RPMI7951 (cell line): ENCODE measurements at regions not wholly inside any gene's neighbourhood (a gene's known extent, or its start where the extent isn't known, plus 50 kb on each side); places are given as distances from the start of the nearest gene placed in this dataset.

Experiments
- DNase-seq: peaks from one replicate; pipeline ENCODE4 v3.0.0-alpha.2; 2012; ENCODE audit warnings: low read depth

DNA sequence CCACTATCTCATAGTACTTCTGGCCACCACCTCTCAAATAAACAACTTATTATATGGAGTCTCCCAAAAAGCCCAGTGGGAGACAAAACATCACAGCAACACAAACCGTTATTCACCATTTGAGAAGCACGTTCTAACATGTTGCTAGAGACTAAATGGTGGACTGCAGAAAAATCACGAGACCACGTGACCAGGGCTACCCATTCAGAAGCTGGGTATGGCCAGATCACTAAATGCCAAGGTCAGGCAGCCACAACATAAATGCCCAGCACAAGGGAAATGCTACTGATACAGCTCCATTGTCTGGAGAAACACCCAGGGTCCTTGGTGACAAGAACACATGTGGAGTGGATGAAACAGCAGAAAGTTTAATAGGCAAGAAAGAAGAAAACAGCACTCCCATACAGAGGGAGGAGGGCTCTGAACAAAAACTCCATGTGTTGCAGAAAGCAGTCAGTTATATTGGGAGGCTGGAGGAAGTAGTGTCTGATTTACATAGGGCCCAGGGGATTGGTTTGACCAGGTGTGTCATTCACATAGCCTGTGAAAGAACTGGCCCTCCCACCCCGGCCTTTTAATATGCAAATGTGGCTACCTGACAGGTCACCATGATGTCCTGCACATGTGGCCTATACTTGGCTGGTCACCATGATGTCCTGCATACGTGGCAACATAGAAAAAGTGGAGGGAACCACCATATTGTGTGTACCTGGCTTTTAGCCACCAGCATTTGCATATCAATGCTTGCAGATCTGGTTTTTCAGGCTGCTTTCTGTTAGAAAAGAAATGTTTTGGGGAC lies 97.2 kb downstream of the TRIM36 start:
- DNase-seq = no peak

DNA sequence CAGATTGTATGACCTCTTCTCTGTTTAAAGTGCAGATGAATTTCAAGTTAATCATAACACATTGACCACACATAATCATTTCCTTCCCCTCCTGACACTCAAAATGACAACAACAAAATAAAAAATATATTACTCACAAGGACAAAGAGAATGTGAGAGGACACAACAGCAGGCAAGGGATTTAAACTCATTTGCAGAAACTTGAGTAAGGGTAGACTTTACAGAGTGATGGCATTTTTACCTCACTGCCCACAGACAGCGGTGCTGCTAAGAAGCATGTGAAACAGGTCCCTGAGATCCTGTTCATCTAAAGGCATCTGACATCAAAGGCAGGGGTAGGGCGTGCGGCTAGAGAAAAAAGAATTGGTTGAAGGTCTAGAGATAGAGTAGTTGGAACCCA lies 99.0 kb downstream of the TRIM36 start:
- no peak for DNase-seq

DNA sequence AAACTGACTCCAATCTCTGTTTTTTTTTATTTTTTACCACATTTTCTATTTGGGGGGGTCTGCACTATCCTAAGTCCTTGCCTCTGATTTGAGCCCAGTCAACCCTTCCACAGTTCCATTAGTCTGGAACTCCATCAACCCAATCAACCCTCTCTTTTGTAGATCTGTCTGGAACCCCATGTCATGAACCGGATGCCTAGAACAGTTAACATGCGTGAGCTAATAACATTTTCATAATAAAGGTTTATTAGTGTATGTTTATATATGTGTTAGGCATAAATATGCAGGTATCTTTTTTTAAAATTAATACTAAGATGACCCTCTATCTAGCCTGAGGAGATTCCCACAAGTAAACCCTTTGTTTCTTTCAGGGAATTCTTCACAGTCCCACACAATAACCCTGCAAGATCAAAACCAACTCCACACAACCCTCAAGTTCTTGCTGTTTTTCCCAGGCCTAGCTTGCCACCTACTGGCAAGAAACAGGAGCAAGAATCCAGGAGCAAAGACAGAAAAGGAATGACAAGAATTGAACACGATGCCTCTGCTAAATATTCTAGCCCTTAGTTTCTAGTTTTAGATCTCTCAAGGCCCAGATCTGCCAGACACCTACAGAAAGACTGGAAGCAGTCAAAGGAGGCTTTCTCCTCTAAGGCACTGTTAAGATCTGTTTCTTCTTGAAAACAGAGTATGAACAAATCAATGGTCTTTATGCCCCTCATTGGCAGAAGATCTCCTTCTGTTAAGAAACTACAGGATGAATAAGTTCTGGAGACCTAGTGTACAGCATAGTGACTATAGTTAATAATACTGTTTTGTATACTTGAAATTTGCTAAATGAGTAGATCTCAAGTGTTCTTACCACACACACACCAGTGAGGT lies 100.4 kb downstream of the TRIM36 start:
- DNase-seq = peak; percentile 56

DNA sequence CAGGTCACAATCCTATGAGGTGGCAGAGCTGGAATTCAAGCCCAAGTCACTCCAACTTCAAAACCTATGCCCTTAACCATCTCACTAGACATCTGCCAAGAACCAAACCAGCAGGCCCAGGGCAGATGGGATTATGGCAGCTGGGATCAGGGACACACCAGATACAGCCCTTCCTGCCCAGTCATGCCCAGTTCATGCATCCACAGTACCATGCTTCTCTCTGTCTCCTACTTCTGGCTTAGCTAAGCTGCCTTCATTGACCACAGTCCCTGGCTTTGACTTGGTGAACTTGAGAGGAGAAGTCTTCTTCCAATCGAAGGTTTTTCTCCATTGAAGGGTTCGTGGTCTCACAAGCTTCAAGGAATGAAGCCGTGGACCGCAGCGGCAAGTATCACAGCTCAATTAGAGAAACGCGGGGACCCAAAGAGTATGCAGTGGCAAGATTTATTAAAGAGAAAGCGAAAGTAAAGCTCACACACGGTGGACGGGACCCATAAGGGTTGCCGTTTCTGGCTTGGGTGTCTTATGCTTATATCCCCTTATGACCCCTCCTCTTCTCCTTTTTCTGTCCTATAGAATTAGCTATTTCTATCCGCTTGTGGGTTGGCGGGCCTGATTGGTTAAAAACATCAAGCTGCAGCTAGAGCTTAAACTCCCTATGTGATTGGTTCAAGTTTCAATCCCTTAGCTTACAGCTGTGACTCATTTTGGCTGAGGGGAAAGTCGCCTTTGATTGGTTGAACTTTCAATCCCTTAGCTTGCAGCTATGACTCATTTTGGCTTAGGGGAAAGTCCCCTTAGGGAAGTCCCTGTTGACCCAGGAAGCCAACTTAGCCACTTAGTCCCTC lies 101.2 kb downstream of the TRIM36 start:
- peak; percentile 69 for DNase-seq

DNA sequence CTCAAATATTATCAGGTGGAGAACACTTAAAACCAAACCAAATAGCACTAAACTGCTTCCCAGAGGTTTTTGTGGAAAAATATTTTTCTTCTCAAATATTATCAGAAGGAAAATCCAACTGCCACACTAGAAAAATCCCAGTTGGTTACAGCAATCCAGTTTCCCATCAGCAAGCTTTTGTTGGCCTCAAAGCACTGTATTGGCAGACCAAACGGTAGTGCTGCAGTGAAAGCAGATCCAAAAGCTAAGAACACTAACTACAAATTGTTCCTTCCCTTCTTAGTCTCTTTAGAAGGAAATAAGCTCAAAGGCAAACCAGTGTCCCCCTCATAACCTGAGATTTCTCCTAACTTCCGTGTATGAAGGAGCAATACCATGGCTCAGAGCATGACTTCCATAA lies 105.3 kb downstream of the TRIM36 start:
- no peak for DNase-seq

DNA sequence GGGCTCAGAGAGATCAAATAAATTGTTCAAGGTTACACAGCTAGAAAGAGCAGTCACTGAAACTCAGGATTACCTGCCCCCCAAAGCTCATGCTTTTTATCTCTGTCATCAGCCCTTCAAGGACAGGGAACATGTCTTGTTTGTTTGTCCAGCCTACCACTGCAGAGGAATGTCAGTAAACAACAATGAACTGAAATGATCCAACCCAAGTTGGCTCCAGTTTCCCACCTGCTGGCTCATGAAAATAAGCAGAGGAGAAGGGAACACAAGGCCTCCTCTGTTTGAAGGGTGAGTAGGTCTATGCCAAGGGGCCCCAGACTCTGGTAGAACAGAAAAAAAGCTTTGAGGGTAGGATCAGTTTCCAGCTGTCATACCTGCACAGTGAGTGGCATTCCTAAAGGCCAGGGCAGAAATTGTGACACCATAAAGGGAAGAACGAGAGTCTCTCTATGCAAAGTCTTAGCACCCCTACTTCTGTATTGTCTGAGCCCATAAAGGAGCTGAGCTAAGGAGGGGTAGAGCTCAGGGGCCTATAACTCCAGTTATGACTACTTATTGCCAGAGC lies 115.2 kb downstream of the TRIM36 start:
- no peak for DNase-seq

DNA sequence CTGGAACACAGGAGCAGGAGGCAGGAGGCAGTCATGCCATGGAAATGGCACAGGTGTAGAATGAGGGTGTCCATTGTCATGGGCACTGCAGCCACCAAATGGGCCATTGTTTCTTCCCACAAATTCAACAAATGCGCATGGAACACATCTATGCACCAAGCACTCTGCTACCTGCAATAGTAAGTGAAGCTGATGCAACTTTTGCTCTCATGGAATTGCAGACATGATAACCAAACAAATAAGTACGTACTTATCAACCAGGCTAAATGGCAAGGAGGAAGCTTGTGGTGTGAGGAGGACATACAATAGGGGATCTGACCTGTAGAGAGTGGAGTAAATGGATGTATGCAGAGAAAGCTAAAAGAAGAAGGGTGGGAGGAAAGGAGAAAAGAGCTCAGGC lies 116.8 kb downstream of the TRIM36 start:
- DNase-seq = no peak

DNA sequence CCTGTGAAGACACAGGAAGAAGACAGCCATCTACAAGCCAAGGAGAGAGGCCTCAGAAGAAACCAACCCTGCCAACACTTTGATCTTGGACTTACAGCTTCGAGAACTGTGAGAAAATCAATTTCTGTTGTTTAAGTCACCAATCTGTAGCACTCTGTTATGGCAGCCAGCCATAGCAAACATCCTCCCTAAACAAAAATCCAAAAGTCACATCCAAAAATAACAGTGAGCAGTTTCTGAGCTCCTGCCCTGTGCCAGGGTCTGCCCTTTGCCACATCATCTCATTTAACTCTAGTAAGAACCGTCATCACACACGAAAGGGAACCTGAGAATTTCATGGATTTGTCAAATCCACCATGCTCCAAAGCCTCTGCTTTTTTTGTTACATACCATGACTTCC lies 118.8 kb downstream of the TRIM36 start:
- DNase-seq = no peak

DNA sequence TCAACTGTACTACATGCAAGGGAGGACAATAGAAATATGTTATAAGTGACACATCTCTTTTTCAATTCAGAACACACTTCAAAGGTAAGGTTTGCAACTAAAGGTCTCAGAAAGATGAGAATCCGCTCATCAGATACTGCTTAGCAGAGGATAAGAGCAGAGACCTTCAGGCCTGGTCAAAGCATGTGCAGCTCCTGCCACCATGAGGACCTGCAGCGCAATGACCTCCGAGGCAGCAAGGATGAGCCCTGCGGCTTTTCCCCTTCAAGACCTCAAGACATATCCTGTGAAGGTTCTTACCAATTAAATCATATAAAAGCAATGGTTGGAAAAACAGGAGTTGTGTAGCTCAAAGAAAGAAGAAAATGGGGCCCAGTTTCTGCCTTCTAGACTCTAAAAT lies 135.8 kb downstream of the TRIM36 start:
- peak; percentile 1 for DNase-seq

DNA sequence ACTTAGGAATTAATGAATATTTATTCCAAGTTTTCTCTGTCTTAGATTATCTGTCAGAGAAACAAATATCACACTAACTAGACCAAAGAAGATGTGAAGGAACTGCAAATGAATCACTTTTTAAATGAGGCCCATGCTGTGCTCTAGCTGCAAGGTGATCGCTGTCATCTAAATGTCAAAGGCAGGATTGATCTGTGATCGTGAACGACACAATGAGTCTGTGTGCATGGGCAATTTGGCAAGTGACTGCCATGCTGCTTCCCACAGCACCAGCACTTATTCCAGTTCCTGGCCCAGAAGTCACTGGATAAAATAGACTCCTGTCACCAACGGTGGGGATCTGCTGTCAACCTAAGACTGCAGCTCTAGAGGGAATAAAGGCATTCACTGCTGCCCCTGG lies 141.2 kb downstream of the TRIM36 start:
- no peak for DNase-seq

DNA sequence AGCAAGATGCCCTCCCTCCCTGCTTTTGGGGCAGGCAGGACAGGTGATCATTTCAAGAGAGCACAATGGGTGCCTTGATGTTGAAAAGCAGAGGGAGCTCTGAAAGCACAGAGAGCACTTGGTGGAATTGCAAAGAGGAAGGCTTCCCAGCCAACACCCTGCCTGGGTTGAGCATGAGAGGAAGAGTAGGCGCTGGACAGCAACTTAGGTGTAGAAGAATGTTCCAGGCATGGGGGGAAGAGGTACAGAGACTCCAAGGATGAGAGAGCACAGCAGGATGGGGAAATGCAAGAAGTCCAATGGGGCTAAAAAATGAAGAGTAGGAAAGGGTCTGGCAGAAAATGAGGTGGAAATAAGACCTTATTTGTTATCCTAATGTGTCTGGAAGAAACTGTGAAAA lies 144.8 kb downstream of the TRIM36 start:
- no peak for DNase-seq

DNA sequence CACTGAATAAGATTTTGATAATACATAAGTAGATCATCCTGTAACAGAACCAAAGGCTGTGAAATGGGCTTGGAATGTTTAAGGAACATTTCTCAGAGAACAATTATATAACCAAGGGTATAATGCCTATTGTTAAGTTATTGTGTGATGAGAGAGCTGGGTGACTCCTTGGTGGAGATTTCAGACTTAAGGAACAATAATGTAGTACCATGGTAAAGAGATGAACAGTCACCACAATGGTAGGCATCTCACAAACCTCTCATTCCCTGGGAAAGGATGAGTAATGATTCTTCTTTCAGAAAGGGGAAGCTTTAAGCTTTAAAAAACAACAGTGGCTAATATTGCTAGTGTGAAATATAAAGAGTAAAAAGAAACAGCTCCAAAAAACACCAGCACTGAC lies 147.4 kb downstream of the TRIM36 start:
- no peak for DNase-seq

DNA sequence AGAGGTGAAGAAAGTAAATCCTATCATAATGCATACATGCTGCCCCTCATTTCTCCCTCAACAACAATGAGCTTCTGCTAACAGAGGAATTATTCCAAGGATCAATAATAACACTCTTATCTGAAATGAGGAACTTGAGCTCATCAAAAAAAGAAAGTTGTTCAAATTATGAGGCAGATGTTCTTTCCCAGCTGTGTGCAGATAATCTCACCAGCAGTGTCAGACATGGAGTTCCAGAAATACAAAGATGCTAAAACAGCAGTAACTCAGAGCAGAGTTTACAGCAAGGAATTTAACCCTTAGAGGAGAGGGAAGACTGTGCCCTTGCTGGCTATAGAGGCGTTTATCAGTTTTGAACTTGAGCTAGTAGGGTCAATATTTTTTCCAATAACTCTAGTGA lies 153.1 kb downstream of the TRIM36 start:
- no peak for DNase-seq

DNA sequence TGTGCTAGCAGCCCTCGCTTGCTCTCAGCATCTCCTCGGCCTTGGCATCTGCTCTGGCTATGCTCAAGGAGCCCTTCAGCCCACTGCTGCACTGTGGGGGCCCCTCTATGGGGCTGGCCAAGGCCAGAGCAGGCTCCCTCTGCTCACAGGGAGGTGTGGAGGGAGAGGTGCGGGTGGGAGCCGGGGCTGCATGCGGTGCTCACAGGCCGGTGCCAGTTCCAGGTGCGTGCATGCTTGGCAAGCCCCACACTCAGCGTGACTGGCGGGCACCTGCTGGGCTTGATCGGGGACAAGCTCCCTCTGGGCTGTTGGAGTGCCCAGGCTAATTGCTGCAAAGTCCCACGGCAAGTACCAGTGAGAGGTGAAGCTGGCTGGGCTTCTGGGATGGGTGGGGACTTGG lies 170.5 kb downstream of the TRIM36 start:
- no peak for DNase-seq

DNA sequence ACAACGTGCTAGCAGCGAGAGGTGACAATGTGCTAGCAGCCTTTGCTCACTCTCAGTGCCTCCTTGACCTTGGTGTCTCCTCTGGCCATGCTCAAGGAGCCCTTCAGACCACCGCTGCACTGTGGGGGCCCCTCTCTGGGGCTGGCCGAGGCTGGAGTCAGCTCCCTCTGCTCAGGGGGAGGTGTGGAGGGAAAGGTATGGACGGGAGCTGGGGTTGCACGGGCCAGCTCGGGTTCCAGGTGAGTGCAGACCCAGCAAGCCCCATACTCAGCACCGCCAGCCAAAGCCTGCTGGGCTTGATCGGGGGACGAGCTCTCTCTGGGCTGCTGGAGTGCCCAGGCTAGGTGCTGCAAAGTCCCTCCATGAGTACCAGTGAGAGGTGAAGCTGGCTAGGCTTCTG lies 180.2 kb downstream of the TRIM36 start:
- no peak for DNase-seq

DNA sequence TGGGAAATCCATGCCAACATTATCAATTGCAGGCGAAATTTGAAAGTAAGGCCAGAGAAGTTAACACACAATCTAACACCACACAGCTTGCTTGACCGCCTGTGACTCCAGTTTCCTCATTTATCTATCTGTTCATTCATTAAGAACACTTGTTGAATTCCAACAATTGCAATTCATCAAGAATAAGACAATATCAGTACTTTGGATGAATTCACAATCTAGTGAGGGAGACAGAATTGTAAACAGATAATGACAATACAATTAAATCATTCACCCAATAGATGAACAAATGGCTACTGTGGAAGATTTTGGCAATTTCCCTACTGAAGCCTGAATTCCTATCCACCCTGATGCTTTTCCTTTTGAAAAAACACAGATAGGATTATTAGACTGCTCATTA lies 181.6 kb downstream of the TRIM36 start:
- no peak for DNase-seq

DNA sequence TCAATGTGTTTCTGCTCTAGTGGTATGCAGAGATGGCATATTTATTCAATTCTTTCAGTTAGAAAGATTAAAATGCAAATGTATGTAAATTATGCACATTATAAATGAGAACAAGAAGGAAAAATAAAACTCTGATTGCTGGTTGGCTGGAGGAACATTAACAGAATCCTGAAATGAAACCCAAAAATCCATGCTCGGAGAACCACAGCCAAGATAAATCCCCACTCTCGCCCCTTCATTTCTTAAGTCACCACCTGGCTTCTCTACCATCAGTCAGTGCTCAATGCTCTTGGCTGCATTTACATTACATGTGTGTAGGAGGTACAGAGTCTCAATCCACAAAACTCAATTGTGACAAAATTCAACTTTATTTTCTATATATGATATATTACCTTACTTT lies 184.9 kb downstream of the TRIM36 start:
- no peak for DNase-seq

DNA sequence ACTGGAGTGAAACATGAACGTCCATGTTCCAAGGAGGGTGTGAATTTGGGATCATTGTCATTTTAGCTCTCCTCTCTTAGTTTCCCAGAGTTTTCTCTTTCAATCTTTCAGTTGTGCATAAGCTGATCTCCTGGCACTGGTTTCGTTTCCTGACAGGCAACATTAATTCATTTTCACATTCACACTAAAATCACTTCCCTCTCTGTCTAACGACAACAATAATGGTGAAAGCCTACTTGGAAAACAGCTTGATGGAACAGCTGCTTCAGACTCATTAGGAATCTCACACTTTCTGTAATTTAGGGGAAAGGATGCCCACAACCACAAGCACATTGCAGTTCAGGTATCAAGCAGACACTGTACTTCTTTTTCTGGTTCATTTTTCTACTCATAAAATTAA lies 188.6 kb downstream of the TRIM36 start:
- no peak for DNase-seq

DNA sequence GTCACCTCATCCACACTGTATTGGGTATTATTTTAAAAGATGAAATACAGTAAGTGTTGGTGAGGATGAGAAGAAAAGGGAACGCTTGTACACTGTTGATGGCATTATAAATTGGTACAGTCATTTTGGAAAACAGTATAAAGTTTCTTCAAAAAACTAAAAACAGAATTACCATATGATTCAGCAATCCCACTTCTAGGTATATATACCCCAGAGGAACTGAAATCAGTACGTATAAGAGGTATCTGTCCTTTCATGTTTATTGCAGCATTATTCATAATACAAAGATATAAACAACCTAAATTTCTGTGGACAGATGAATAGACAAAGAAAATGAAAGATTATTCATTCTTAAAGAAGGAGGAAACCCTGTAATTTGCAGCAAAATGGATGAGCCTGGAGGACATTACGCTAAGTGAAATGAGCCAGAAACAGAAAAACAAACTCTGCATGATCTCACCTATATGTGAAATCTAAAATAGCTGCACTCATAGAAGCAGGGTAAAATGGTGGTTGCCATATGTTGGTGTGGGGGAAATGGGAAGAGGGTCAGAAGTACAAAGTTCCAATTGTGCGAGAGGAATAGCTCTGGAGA lies 191.6 kb downstream of the TRIM36 start:
- no peak for DNase-seq

DNA sequence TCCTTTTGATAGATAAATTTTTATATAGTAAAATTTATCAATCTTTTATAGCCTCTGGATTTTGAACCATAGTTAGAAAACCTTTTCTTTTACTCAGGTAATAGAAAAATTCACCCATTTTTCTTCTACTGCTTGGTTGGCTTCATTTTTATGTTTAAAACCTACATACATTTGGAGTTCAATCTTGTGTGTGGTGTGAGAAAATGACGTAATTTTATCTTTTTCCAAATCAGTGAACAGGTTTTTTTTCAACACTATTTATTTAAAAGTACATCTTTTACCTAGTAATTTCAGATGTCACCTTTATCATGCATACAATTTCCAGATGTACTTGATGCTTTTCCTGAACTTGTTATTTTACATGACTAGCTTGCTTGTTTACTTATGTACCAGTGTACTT lies 200.2 kb downstream of the TRIM36 start:
- no peak for DNase-seq

DNA sequence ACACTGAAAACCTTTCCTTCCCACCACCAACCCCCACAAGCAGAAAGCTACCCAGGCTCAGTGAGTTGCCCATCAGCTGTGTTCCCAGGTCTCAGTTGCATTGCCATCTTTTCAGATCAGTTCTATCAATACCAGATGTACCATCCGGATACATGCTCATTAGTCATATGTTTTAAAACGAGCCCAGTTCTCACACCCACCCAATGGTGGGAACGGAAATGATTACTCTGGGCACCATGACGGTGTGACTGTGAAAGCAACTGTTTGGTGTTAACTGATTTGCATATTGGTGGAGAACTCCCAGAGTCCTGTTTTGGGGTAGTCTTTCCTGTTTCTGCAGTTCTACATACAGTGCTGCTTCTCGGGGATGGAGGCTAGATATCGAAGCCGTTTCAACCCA lies 212.3 kb downstream of the TRIM36 start:
- DNase-seq = no peak

DNA sequence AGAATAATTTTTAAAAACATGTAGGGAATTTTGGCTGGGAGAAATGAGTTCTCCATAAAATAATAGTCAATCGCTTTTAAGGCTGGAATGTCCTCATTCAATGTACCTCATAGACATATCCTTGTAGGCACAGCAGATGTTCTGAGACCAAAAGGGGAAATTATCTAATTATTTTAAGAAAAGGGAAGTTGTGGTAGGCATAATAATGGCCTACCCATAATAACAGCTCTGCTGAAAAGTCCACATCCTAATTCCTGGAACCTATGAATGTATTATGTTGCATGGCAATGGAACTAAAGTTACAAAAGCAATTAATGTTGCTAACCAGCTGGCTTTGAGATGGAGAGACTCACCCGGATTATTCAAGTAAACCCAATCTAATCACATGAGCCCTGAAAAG lies 216.1 kb downstream of the TRIM36 start:
- DNase-seq = no peak
